RWPE2 (cell line): ENCODE measurements at regions not wholly inside any gene's neighbourhood (a gene's known extent, or its start where the extent isn't known, plus 50 kb on each side); places are given as distances from the start of the nearest gene placed in this dataset.

Source experiments
- ATAC-seq: fragments of 200-7000 bp; cut with Tn5 transposase; 3 replicates; pipeline ENCODE4 v1.9.1; 2021; ENCODE audit warnings: low read depth
- DNase-seq: peaks from one replicate; pipeline ENCODE4 v3.0.0-alpha.2; 2020; ENCODE audit warnings: low spot score
- H3K27ac ChIP-seq: fragments of 450-650 bp; 2 replicates; pipeline ENCODE4 v1.5.1; 2017; ENCODE audit warnings: mild to moderate bottlenecking; ENCODE audit not compliant: poor library complexity, severe bottlenecking
- H3K27me3 ChIP-seq: fragments of 250-450 bp; sonication (Bioruptor Pico); 2 replicates; pipeline ENCODE4 v1.5.1; 2021; ENCODE audit warnings: mild to moderate bottlenecking, moderate library complexity; ENCODE audit not compliant: insufficient read depth, poor library complexity, severe bottlenecking
- H3K36me3 ChIP-seq: fragments of 250-450 bp; sonication (Bioruptor Pico); 2 replicates; pipeline ENCODE4 v1.5.1; 2020; ENCODE audit warnings: low read depth, mild to moderate bottlenecking, moderate library complexity
- H3K4me1 ChIP-seq: fragments of 250-450 bp; sonication (Bioruptor Pico); 2 replicates; pipeline ENCODE4 v1.5.1; 2021; ENCODE audit warnings: mild to moderate bottlenecking, moderate library complexity; ENCODE audit not compliant: insufficient read depth, poor library complexity, severe bottlenecking
- H3K4me3 ChIP-seq: fragments of 250-450 bp; sonication (Bioruptor Pico); 2 replicates; pipeline ENCODE4 v1.5.1; 2021; ENCODE audit warnings: mild to moderate bottlenecking, moderate library complexity; ENCODE audit not compliant: severe bottlenecking
- H3K9me3 ChIP-seq: fragments of 250-450 bp; sonication (Bioruptor Pico); 2 replicates; pipeline ENCODE4 v1.5.1; 2021; ENCODE audit warnings: mild to moderate bottlenecking, moderate library complexity; ENCODE audit not compliant: severe bottlenecking
- TF ChIP-seq, protein P1 (sequence below): fragments of 450-650 bp; IDR thresholded peaks from one replicate; pipeline ENCODE4 v1.5.1; 2017; ENCODE audit warnings: mild to moderate bottlenecking, moderate library complexity; ENCODE audit not compliant: poor library complexity, severe bottlenecking

DNA sequence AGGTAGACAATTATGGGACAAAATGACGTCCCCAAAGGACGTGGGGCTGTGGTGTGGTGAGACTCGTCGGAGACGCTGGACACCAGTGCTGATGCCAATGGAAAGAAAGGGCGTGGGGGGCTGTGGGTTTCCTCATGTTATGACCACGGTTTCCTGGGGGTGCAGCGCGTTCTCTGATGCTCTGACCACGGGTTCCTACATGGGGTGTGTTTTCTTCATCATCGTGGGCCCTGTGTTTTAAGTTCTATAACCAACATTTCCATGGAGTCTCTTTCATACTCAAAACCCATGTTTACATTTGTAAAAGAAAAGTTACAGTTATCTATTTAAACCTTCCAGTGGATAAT, 141.6 kb downstream of the RTP5 start:
- H3K27ac ChIP-seq, result no peak overlapping the region
- no peak overlapping the region for H3K4me3 ChIP-seq
- H3K9me3 ChIP-seq, result no peaks in the 10 kb centered on the region
- ATAC-seq (no peak), DNase-seq (no peak)
- no peaks in the 10 kb centered on the region for H3K36me3 ChIP-seq
- TF ChIP-seq, protein P1, sequence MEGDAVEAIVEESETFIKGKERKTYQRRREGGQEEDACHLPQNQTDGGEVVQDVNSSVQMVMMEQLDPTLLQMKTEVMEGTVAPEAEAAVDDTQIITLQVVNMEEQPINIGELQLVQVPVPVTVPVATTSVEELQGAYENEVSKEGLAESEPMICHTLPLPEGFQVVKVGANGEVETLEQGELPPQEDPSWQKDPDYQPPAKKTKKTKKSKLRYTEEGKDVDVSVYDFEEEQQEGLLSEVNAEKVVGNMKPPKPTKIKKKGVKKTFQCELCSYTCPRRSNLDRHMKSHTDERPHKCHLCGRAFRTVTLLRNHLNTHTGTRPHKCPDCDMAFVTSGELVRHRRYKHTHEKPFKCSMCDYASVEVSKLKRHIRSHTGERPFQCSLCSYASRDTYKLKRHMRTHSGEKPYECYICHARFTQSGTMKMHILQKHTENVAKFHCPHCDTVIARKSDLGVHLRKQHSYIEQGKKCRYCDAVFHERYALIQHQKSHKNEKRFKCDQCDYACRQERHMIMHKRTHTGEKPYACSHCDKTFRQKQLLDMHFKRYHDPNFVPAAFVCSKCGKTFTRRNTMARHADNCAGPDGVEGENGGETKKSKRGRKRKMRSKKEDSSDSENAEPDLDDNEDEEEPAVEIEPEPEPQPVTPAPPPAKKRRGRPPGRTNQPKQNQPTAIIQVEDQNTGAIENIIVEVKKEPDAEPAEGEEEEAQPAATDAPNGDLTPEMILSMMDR, result no peak
- H3K4me1 ChIP-seq, result no peaks in the 10 kb centered on the region
- H3K27me3 ChIP-seq, result no peaks in the 10 kb centered on the region

DNA sequence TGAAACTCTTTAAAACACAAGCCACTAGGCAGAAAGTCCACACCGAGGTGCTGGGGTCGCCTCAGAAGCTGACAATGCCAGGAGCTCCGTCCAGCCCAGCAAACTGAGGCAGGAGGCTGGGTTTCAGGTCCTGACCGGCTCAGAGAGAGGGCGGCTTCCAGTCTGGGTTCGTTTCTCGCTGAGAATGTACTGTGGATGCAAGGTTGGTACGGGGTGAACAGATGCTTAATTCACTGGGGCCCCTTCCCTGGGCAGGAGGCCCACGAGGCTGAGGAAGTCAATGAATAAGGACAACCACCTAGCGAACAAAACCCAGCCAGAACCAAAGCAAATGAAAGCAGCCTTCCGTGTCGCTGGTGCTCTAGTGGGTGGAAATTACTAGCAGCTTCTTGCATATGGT, 142.0 kb downstream of the RTP5 start:
- ATAC-seq, result no peak
- TF ChIP-seq, protein P1, result no peak

DNA sequence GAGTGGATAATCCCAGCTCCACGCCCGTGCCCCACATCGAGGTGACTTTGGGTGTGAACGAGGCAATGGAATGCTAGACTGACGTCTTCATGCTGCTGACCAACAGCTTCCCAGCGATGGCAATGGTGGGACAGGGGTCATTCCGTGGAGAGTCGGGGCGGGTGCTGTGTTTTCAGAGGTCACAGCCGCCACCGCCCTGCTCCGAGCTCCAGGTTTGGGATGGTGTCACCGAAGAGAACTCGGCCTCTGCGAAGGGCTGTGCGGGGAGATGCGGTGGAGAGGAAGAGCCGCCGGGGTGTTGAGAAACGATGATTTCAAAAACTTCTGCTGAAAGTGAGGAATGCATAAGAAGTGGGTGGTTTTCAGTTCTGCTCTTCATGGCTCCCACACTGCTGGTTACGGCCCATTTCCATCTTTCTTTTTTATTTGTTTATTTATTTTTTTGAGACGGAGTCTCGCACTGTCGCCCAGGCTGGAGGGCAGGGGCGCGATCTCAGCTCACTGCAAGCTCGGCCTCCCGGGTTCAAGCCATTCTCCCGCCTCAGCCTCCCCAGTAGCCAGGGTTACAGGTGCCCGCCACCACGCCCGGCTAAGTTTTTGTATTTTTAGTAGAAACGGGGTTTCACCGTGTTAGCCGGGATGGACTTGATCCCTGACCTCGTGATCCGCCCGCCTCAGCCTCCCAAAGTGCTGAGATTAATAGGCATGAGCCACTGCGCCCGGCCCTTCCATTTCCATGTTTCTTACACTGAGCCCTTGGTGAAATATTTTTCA, 142.6 kb downstream of the RTP5 start:
- no peak for DNase-seq
- no peak for ATAC-seq
- TF ChIP-seq, protein P1, result no peak
- no peaks in the 10 kb centered on the region for H3K36me3 ChIP-seq
- no peak overlapping the region for H3K4me3 ChIP-seq
- H3K27ac ChIP-seq, result no peak overlapping the region
- no peaks in the 10 kb centered on the region for H3K9me3 ChIP-seq
- no peaks in the 10 kb centered on the region for H3K27me3 ChIP-seq
- no peaks in the 10 kb centered on the region for H3K4me1 ChIP-seq

More for the DNA sequence above, 142.0 kb downstream of the RTP5 start:
- no peaks in the 10 kb centered on the region for H3K36me3 ChIP-seq
- no peaks in the 10 kb centered on the region for H3K4me1 ChIP-seq
- no peak overlapping the region for H3K4me3 ChIP-seq
- DNase-seq, result no peak
- H3K27ac ChIP-seq, result no peak overlapping the region
- H3K9me3 ChIP-seq, result no peaks in the 10 kb centered on the region
- no peaks in the 10 kb centered on the region for H3K27me3 ChIP-seq

DNA sequence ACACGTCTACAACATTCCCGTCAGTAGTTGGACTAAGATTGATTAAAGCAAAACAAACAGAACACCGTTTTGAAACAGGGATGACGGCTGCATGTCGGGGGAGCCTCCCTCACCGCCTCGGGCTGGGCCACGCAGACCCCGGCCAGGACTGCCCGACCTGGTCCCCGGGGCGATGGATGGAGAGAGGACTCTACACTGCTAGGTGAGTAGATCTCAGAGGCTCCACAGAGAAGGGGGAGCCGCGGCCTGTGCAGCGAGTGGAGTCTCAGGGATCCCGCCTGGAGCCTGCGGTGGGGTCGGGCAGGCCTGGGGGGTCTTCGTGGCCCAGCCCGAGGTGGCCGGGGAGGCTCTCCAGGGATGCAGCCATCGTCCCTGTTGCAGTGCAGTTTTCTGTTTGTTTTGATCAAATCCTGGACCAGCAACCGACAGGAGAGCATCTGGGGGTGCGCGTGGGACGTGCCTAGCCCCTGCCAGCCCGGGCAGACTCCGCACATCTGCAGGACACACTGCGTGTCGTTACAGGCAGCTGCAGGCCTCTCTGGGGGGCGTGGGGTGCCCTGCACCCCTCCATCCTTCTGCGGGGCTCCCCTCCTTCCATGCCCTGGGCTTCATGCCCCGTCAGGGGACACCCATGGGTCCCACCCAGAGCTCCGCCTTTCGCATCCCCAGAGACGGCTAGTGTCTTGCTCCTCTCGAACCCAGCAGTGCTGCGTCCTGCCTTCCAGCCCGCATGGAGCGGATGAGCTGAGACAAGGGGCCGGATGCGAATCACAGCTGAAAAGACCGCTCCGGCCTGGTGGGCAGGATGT, 143.6 kb downstream of the RTP5 start:
- DNase-seq (no peak), ATAC-seq (no peak)
- Histone ChIP-seq H3K4me1 (no peaks in the 10 kb centered on the region), H3K27me3 (no peaks in the 10 kb centered on the region), H3K4me3 (no peak overlapping the region), H3K9me3 (no peaks in the 10 kb centered on the region), H3K27ac (no peak overlapping the region), H3K36me3 (no peaks in the 10 kb centered on the region)
- TF ChIP-seq, protein P1, result no peak

DNA sequence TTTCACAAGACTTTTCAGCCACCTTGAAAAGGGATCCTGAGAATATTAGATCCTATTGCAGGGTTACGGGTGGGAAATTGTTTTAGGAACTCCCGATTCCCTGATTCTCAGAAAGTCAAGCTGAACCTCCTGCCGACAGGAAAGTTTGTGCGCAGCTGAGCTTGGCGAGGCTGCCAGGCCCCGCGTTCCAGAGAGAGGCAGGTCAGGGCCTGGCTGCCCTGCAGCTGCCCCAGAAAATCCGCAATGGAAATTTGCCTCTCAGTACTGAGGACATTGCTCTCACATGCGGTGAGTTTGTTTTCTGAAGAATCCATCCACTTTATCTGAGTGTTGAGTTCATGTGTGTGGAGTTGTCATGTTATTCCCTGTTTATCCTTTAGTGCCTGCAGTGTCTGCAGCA, 144.2 kb downstream of the RTP5 start:
- H3K27me3 ChIP-seq, result no peaks in the 10 kb centered on the region
- DNase-seq (no peak), ATAC-seq (no peak)
- no peaks in the 10 kb centered on the region for H3K4me1 ChIP-seq
- H3K4me3 ChIP-seq, result no peak overlapping the region
- TF ChIP-seq, protein P1, result no peak
- no peak overlapping the region for H3K27ac ChIP-seq
- no peaks in the 10 kb centered on the region for H3K36me3 ChIP-seq
- H3K9me3 ChIP-seq, result no peaks in the 10 kb centered on the region
